BJ (cell line): ENCODE measurements at regions not wholly inside any gene's neighbourhood (a gene's known extent, or its start where the extent isn't known, plus 50 kb on each side); places are given as distances from the start of the nearest gene placed in this dataset.

Source experiments
- CTCF ChIA-PET: fragments of 350-600 bp; formaldehyde crosslinking; extraction: SDS; loops from one replicate; lab custom pipeline; 2021; ENCODE audit warnings: antibody characterized with exemption, inconsistent platforms; lab: Yijun Ruan, JAX
- POLR2A ChIA-PET: fragments of 300-600 bp; sonication (Branson Sonifier 250); formaldehyde crosslinking; extraction: SDS; loops from one replicate; lab custom pipeline; 2021; ENCODE audit warnings: antibody characterized with exemption; lab: Charles Lee
- DNase-seq: peaks from one replicate; pipeline ENCODE4 v3.0.0-alpha.2; 2011; ENCODE audit warnings: low read depth
- H3K27me3 ChIP-seq: 2 replicates; pipeline ENCODE4 v1.6.0; 2011; ENCODE audit warnings: low read length; ENCODE audit not compliant: control insufficient read depth, insufficient read depth
- H3K36me3 ChIP-seq: 2 replicates; pipeline ENCODE4 v1.5.1; 2011; ENCODE audit warnings: low read length; ENCODE audit not compliant: control insufficient read depth, insufficient read depth
- H3K4me3 ChIP-seq: 2 replicates; pipeline ENCODE4 v1.5.1; 2011; ENCODE audit warnings: low read depth, mild to moderate bottlenecking, control low read depth, low read length
- TF ChIP-seq, protein P1 (sequence below): IDR thresholded peaks from 2 replicates; pipeline ENCODE4 v1.5.1; 2011; ENCODE audit warnings: low read depth, mild to moderate bottlenecking, control low read depth, inconsistent platforms, low read length, moderate library complexity; ENCODE audit not compliant: insufficient read depth

DNA sequence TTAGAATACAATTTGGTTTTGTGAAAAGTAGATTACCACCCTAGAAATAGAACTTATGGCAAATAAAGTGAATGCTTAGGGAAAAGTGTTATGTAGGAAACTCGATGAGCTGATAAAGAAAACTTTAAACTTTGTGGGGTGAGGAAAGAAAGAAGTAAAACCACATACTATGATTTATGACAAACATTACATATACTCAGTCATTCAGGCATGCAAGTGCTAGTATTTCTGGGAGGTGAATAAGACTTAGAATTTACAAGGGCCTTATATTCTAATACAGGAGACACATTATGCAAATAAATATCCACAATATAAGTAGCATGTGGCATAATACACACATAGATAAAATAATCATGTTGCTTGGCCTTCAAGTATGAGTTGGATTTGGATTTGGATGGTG lies 618.1 kb downstream of the XIRP2 start:
- no peak for DNase-seq
- POLR2A ChIA-PET: no interaction called here
- CTCF ChIA-PET: no interaction called here
- no peaks in the 10 kb centered on the region for H3K36me3 ChIP-seq
- no peak overlapping the region for H3K4me3 ChIP-seq
- TF ChIP-seq, protein P1, sequence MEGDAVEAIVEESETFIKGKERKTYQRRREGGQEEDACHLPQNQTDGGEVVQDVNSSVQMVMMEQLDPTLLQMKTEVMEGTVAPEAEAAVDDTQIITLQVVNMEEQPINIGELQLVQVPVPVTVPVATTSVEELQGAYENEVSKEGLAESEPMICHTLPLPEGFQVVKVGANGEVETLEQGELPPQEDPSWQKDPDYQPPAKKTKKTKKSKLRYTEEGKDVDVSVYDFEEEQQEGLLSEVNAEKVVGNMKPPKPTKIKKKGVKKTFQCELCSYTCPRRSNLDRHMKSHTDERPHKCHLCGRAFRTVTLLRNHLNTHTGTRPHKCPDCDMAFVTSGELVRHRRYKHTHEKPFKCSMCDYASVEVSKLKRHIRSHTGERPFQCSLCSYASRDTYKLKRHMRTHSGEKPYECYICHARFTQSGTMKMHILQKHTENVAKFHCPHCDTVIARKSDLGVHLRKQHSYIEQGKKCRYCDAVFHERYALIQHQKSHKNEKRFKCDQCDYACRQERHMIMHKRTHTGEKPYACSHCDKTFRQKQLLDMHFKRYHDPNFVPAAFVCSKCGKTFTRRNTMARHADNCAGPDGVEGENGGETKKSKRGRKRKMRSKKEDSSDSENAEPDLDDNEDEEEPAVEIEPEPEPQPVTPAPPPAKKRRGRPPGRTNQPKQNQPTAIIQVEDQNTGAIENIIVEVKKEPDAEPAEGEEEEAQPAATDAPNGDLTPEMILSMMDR: no peak
- H3K27me3 ChIP-seq: no peaks in the 10 kb centered on the region

DNA sequence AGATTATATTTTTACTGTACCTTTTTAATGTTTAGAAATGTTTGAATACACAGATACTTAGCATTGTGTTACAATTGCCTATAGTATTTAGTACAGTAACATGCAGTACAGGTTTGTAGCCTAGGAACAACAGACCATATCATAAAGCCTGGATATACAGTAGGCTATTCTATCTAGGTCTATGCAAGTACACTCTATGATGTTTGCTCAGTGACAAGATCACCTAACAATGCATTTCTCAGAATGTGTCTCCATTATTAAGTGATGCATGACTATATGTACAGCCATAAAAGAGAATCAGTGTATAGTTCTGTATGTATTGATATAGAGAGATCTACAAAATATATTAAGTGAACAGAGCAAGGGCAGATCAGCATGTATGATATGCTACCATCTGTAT lies 616.4 kb downstream of the XIRP2 start:
- Histone ChIP-seq H3K4me3 (no peak overlapping the region), H3K27me3 (no peaks in the 10 kb centered on the region), H3K36me3 (no peaks in the 10 kb centered on the region)
- DNase-seq: no peak
- TF ChIP-seq, protein P1: no peak
- CTCF ChIA-PET: no interaction called here
- POLR2A ChIA-PET: no interaction called here

DNA sequence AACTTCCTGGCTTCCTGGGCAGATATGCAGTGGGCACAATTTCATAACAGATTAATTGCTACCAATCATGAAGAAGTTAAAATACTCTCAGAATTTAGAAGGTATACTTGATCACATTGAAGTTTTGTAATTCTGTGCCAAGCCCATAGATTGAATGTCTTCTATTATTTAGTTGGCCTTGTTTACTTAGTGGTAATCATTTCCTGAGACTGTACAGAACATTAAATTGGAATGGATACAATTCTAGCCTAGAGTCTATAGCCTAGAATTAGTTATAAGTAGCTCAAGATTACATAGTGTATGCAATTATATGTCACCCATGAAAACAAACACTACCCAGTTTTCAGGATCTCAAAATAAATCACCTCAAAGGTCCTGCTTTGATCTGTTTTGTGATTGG lies 615.8 kb downstream of the XIRP2 start:
- no peak overlapping the region for H3K4me3 ChIP-seq
- no peaks in the 10 kb centered on the region for H3K36me3 ChIP-seq
- CTCF ChIA-PET: no interaction called here
- TF ChIP-seq, protein P1: no peak
- no peak for DNase-seq
- POLR2A ChIA-PET: no interaction called here
- no peaks in the 10 kb centered on the region for H3K27me3 ChIP-seq

DNA sequence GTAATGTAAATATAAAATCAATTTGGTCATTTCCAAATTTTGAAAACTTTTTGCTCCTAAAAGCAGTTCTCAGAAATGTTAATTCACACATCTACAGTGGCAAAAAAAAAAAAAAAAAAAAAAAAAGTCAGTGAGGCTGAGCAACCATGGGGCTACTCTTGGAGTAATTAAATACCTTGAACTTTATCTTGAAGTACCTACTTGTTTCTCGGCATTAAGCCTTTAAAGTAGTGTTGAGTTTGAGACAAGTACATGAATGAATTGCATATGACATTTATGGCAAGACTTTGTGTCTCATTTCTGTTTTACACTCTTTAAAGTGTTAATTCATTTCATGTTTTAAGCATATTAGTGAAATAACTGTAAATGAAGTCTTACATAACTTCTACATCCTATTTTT lies 613.3 kb downstream of the XIRP2 start:
- Histone ChIP-seq H3K36me3 (no peaks in the 10 kb centered on the region), H3K4me3 (no peak overlapping the region), H3K27me3 (no peaks in the 10 kb centered on the region)
- DNase-seq: no peak
- ChIA-PET CTCF (no interaction called here), POLR2A (no interaction called here)
- TF ChIP-seq, protein P1: no peak

DNA sequence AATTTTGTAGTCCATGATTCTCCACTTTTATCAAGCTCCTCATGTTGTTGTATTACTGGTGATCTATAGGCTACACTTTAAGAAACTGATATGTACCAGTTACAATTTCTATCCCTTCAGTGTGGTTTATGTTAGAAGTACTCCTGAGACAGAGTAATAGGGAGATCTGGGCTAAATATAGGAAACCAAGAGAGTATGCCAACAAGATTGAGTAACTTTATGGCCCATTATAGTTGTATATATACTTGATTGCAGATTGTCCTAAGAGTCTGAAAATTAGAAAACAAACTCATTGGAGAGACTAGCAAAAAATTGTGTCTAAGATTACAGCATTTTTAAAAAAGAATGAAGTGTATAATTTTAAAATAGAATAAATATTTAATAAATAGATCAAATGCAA lies 605.6 kb downstream of the XIRP2 start:
- TF ChIP-seq, protein P1: no peak
- no peak overlapping the region for H3K4me3 ChIP-seq
- ChIA-PET CTCF (no interaction called here), POLR2A (no interaction called here)
- no peaks in the 10 kb centered on the region for H3K27me3 ChIP-seq
- DNase-seq: no peak
- no peaks in the 10 kb centered on the region for H3K36me3 ChIP-seq
